Activated CD4-positive, alpha-beta memory T cell treated with anti-CD3 and anti-CD28 coated beads, Interleukin-2, amount 10 ng/mL, durations not matched to agents 7 days and 5 days (primary cell): ENCODE measurements at regions not wholly inside any gene's neighbourhood (a gene's known extent, or its start where the extent isn't known, plus 50 kb on each side); places are given as distances from the start of the nearest gene placed in this dataset.

Experiments
- CTCF ChIA-PET: fragments of 350-600 bp; sonication (Branson Sonifier 250); formaldehyde crosslinking; loops from one replicate; lab custom pipeline; 2021; ENCODE audit warnings: antibody characterized with exemption, inconsistent platforms; lab: Charles Lee
- POLR2A ChIA-PET: fragments of 350-600 bp; sonication (Branson Sonifier 250); formaldehyde crosslinking; loops from one replicate; lab custom pipeline; 2021; ENCODE audit warnings: antibody characterized with exemption; lab: Charles Lee
- DNase-seq: peaks from one replicate; pipeline ENCODE4 v3.0.0-alpha.2; 2020
- H3K27ac Mint-ChIP-seq: one replicate; pipeline ENCODE4 v1.8.0; 2021; ENCODE audit warnings: mild to moderate bottlenecking, mixed read lengths
- H3K27me3 Mint-ChIP-seq: one replicate; pipeline ENCODE4 v1.8.0; 2021; ENCODE audit warnings: mixed read lengths
- H3K36me3 Mint-ChIP-seq: one replicate; pipeline ENCODE4 v1.8.0; 2021; ENCODE audit warnings: low read depth, mixed read lengths
- H3K4me1 Mint-ChIP-seq: one replicate; pipeline ENCODE4 v1.8.0; 2021; ENCODE audit warnings: mixed read lengths
- H3K4me3 Mint-ChIP-seq: one replicate; pipeline ENCODE4 v1.8.0; 2021; ENCODE audit warnings: mild to moderate bottlenecking, mixed read lengths
- H3K9me3 Mint-ChIP-seq: one replicate; pipeline ENCODE4 v1.8.0; 2021; ENCODE audit warnings: mixed read lengths

GRCh38 chr11:70834984-70835560 is 417.3 kb downstream of the SHANK2 start:
- DNase-seq, result no peak
- H3K4me3 Mint-ChIP-seq, result no peak overlapping the region
- POLR2A ChIA-PET, result no interaction called here
- H3K27me3 Mint-ChIP-seq, result no peaks in the 10 kb centered on the region
- H3K36me3 Mint-ChIP-seq, result no peaks in the 10 kb centered on the region
- CTCF ChIA-PET, result no interaction called here
- no peaks in the 10 kb centered on the region for H3K4me1 Mint-ChIP-seq
- H3K27ac Mint-ChIP-seq, result no peak overlapping the region
- H3K9me3 Mint-ChIP-seq, result peaks cover 6% of the 10 kb centered on the region

GRCh38 chr11:70836071-70836470 is 416.3 kb downstream of the SHANK2 start:
- H3K27me3 Mint-ChIP-seq, result no peaks in the 10 kb centered on the region
- no peaks in the 10 kb centered on the region for H3K36me3 Mint-ChIP-seq
- H3K4me1 Mint-ChIP-seq, result no peaks in the 10 kb centered on the region
- ChIA-PET CTCF (no interaction called here), POLR2A (no interaction called here)
- no peak overlapping the region for H3K27ac Mint-ChIP-seq
- H3K4me3 Mint-ChIP-seq, result no peak overlapping the region
- no peak for DNase-seq
- peaks cover 6% of the 10 kb centered on the region for H3K9me3 Mint-ChIP-seq

GRCh38 chr11:70838198-70838597 is 414.2 kb downstream of the SHANK2 start:
- POLR2A ChIA-PET, result no interaction called here
- Mint-ChIP-seq H3K27ac (no peak overlapping the region), H3K27me3 (no peaks in the 10 kb centered on the region), H3K9me3 (peaks cover 6% of the 10 kb centered on the region), H3K4me3 (no peak overlapping the region), H3K4me1 (no peaks in the 10 kb centered on the region), H3K36me3 (no peaks in the 10 kb centered on the region)
- DNase-seq, result no peak
- CTCF ChIA-PET, result no interaction called here

- ChIA-PET POLR2A (no interaction called here), CTCF (interaction anchor here (0.6 kb wide), 1 partner anchor 1518 kb away, joined by 3 read pairs; no protein-coding TSS in a partner anchor)
- no peaks in the 10 kb centered on the region for H3K27me3 Mint-ChIP-seq
Measured at GRCh38 chr11:70839851-70840250, 412.5 kb downstream of the SHANK2 start.

GRCh38 chr11:70841264-70841663 is 411.1 kb downstream of the SHANK2 start:
- H3K27ac Mint-ChIP-seq, result no peak overlapping the region
- H3K4me1 Mint-ChIP-seq, result no peaks in the 10 kb centered on the region
- CTCF ChIA-PET, result no interaction called here
- DNase-seq, result no peak
- POLR2A ChIA-PET, result no interaction called here
- no peaks in the 10 kb centered on the region for H3K27me3 Mint-ChIP-seq
- no peak overlapping the region for H3K4me3 Mint-ChIP-seq
- peaks cover 6% of the 10 kb centered on the region for H3K9me3 Mint-ChIP-seq
- no peaks in the 10 kb centered on the region for H3K36me3 Mint-ChIP-seq

More at GRCh38 chr11:70839851-70840250, 412.5 kb downstream of the SHANK2 start:
- no peak for DNase-seq
- Mint-ChIP-seq H3K4me3 (no peak overlapping the region), H3K4me1 (no peaks in the 10 kb centered on the region), H3K36me3 (no peaks in the 10 kb centered on the region), H3K9me3 (peaks cover 6% of the 10 kb centered on the region), H3K27ac (no peak overlapping the region)

- H3K27ac Mint-ChIP-seq, result no peak overlapping the region
- no peak overlapping the region for H3K4me3 Mint-ChIP-seq
- H3K27me3 Mint-ChIP-seq, result no peaks in the 10 kb centered on the region
- DNase-seq, result no peak
- peaks cover 4% of the 10 kb centered on the region for H3K9me3 Mint-ChIP-seq
- no peaks in the 10 kb centered on the region for H3K36me3 Mint-ChIP-seq
- H3K4me1 Mint-ChIP-seq, result no peaks in the 10 kb centered on the region
- ChIA-PET CTCF (no interaction called here), POLR2A (no interaction called here)
Measured at GRCh38 chr11:70842256-70842655, 410.1 kb downstream of the SHANK2 start.

- Mint-ChIP-seq H3K36me3 (no peaks in the 10 kb centered on the region), H3K4me1 (no peaks in the 10 kb centered on the region), H3K4me3 (no peak overlapping the region), H3K27ac (no peak overlapping the region), H3K9me3 (peaks cover 2% of the 10 kb centered on the region), H3K27me3 (no peaks in the 10 kb centered on the region)
- DNase-seq, result no peak
- ChIA-PET CTCF (no interaction called here), POLR2A (no interaction called here)
Measured at GRCh38 chr11:70842701-70843100, 409.7 kb downstream of the SHANK2 start.

- no peaks in the 10 kb centered on the region for H3K36me3 Mint-ChIP-seq
- H3K4me3 Mint-ChIP-seq, result no peak overlapping the region
- no peaks in the 10 kb centered on the region for H3K27me3 Mint-ChIP-seq
- no peak overlapping the region for H3K27ac Mint-ChIP-seq
- POLR2A ChIA-PET, result no interaction called here
- CTCF ChIA-PET, result no interaction called here
- no peak for DNase-seq
- H3K4me1 Mint-ChIP-seq, result no peaks in the 10 kb centered on the region
- no peaks in the 10 kb centered on the region for H3K9me3 Mint-ChIP-seq
Measured at GRCh38 chr11:70843906-70844305, 408.5 kb downstream of the SHANK2 start.

GRCh38 chr11:70844387-70844786 is 408.0 kb downstream of the SHANK2 start:
- Mint-ChIP-seq H3K27ac (no peak overlapping the region), H3K27me3 (no peaks in the 10 kb centered on the region), H3K9me3 (no peaks in the 10 kb centered on the region), H3K36me3 (no peaks in the 10 kb centered on the region), H3K4me3 (no peak overlapping the region), H3K4me1 (no peaks in the 10 kb centered on the region)
- POLR2A ChIA-PET, result no interaction called here
- CTCF ChIA-PET, result no interaction called here
- no peak for DNase-seq

- Mint-ChIP-seq H3K36me3 (no peaks in the 10 kb centered on the region), H3K9me3 (no peaks in the 10 kb centered on the region), H3K27me3 (no peaks in the 10 kb centered on the region), H3K27ac (no peak overlapping the region), H3K4me3 (no peak overlapping the region), H3K4me1 (no peaks in the 10 kb centered on the region)
- ChIA-PET POLR2A (no interaction called here), CTCF (no interaction called here)
- no peak for DNase-seq
Measured at GRCh38 chr11:70845591-70846041, 406.8 kb downstream of the SHANK2 start.

GRCh38 chr11:70846781-70847655 is 405.4 kb downstream of the SHANK2 start:
- H3K36me3 Mint-ChIP-seq, result no peaks in the 10 kb centered on the region
- no peak for DNase-seq
- no peaks in the 10 kb centered on the region for H3K9me3 Mint-ChIP-seq
- POLR2A ChIA-PET, result no interaction called here
- no peak overlapping the region for H3K27ac Mint-ChIP-seq
- CTCF ChIA-PET, result no interaction called here
- H3K4me3 Mint-ChIP-seq, result no peak overlapping the region
- no peaks in the 10 kb centered on the region for H3K4me1 Mint-ChIP-seq
- H3K27me3 Mint-ChIP-seq, result no peaks in the 10 kb centered on the region

GRCh38 chr11:70848243-70848750 is 404.1 kb downstream of the SHANK2 start:
- H3K27me3 Mint-ChIP-seq, result no peaks in the 10 kb centered on the region
- H3K9me3 Mint-ChIP-seq, result no peaks in the 10 kb centered on the region
- H3K36me3 Mint-ChIP-seq, result no peaks in the 10 kb centered on the region
- ChIA-PET POLR2A (no interaction called here), CTCF (no interaction called here)
- H3K4me3 Mint-ChIP-seq, result no peak overlapping the region
- H3K27ac Mint-ChIP-seq, result no peak overlapping the region
- H3K4me1 Mint-ChIP-seq, result no peaks in the 10 kb centered on the region
- no peak for DNase-seq

- no peaks in the 10 kb centered on the region for H3K9me3 Mint-ChIP-seq
Measured at GRCh38 chr11:70849031-70849430, 403.3 kb downstream of the SHANK2 start.

More at GRCh38 chr11:70849031-70849430, 403.3 kb downstream of the SHANK2 start:
- CTCF ChIA-PET, result no interaction called here
- Mint-ChIP-seq H3K36me3 (no peaks in the 10 kb centered on the region), H3K27ac (no peak overlapping the region), H3K4me1 (no peaks in the 10 kb centered on the region), H3K27me3 (no peaks in the 10 kb centered on the region), H3K4me3 (no peak overlapping the region)
- no peak for DNase-seq
- POLR2A ChIA-PET, result no interaction called here
